ENCODE measurements at regions not wholly inside any gene's neighbourhood (a gene's known extent, or its start where the extent isn't known, plus 50 kb on each side); places are given as distances from the start of the nearest gene placed in this dataset.

- TF ChIP-seq EZH2 (IDR thresholded peaks at IDR 0.05; ENCODE audit: borderline replicate concordance, low read length) (no peak), CTCF (conservative IDR thresholded peaks at IDR 0.05 in 1 of 2, IDR thresholded peaks at IDR 0.05 in 1 of 2; ENCODE audit: extremely low read depth in 1 of 2, insufficient read depth in 1 of 2, low read depth in 1 of 2, low read length in 2 of 2) (no peak)
Observed at GRCh38 chr22:35484651-35485556, 55.7 kb upstream of the RASD2 start.

Measured in mammary epithelial cell (primary cell).